Osteocyte (in vitro differentiated cells): ENCODE measurements at regions not wholly inside any gene's neighbourhood (a gene's known extent, or its start where the extent isn't known, plus 50 kb on each side); places are given as distances from the start of the nearest gene placed in this dataset.

Source experiments
- DNase-seq: peaks from one replicate; pipeline ENCODE4 v3.0.0; 2021; ENCODE audit warnings: mixed read lengths; ENCODE audit not compliant: unreplicated experiment; ENCODE audit errors: extremely low spot score
- H3K27ac Mint-ChIP-seq: one replicate; pipeline ENCODE4 v1.8.0; 2021; ENCODE audit warnings: mild to moderate bottlenecking, mixed read lengths; ENCODE audit not compliant: unreplicated experiment
- H3K27me3 Mint-ChIP-seq: one replicate; pipeline ENCODE4 v1.8.0; 2021; ENCODE audit warnings: mixed read lengths; ENCODE audit not compliant: unreplicated experiment
- H3K36me3 Mint-ChIP-seq: one replicate; pipeline ENCODE4 v1.8.0; 2021; ENCODE audit warnings: mixed read lengths; ENCODE audit not compliant: unreplicated experiment
- H3K4me1 Mint-ChIP-seq: one replicate; pipeline ENCODE4 v1.8.0; 2021; ENCODE audit warnings: mixed read lengths; ENCODE audit not compliant: unreplicated experiment
- H3K4me3 Mint-ChIP-seq: one replicate; pipeline ENCODE4 v1.8.0; 2021; ENCODE audit warnings: mild to moderate bottlenecking, moderate library complexity, mixed read lengths; ENCODE audit not compliant: unreplicated experiment
- H3K9me3 Mint-ChIP-seq: one replicate; pipeline ENCODE4 v1.8.0; 2021; ENCODE audit warnings: mixed read lengths; ENCODE audit not compliant: unreplicated experiment
- CTCF ChIP-seq: fragments of 200-600 bp; sonication (generic); IDR thresholded peaks from 2 replicates; pipeline ENCODE4 v1.5.0; 2021; ENCODE audit warnings: antibody characterized with exemption, mild to moderate bottlenecking, moderate library complexity

- Mint-ChIP-seq H3K27ac (no peak overlapping the region), H3K9me3 (no peaks in the 10 kb centered on the region), H3K4me1 (no peaks in the 10 kb centered on the region), H3K4me3 (no peak overlapping the region), H3K36me3 (no peaks in the 10 kb centered on the region), H3K27me3 (no peaks in the 10 kb centered on the region)
- no peak for TF ChIP-seq CTCF
- no peak for DNase-seq
Measured at GRCh38 chr13:88739195-88739594, 1068.0 kb downstream of the SLITRK5 start.

GRCh38 chr13:88744289-88744688 is 1073.1 kb downstream of the SLITRK5 start:
- DNase-seq = no peak
- H3K4me3 Mint-ChIP-seq = no peak overlapping the region
- no peaks in the 10 kb centered on the region for H3K36me3 Mint-ChIP-seq
- H3K27ac Mint-ChIP-seq = no peak overlapping the region
- no peak for TF ChIP-seq CTCF
- no peaks in the 10 kb centered on the region for H3K9me3 Mint-ChIP-seq
- H3K27me3 Mint-ChIP-seq = no peaks in the 10 kb centered on the region
- H3K4me1 Mint-ChIP-seq = no peaks in the 10 kb centered on the region

GRCh38 chr13:88745011-88745410 is 1073.8 kb downstream of the SLITRK5 start:
- no peaks in the 10 kb centered on the region for H3K4me1 Mint-ChIP-seq
- no peaks in the 10 kb centered on the region for H3K27me3 Mint-ChIP-seq
- H3K9me3 Mint-ChIP-seq = no peaks in the 10 kb centered on the region
- no peak overlapping the region for H3K27ac Mint-ChIP-seq
- H3K4me3 Mint-ChIP-seq = no peak overlapping the region
- DNase-seq = no peak
- no peaks in the 10 kb centered on the region for H3K36me3 Mint-ChIP-seq
- no peak for TF ChIP-seq CTCF

GRCh38 chr13:88752041-88752440 is 1080.9 kb downstream of the SLITRK5 start:
- Mint-ChIP-seq H3K36me3 (no peaks in the 10 kb centered on the region), H3K4me3 (no peak overlapping the region), H3K27me3 (no peaks in the 10 kb centered on the region), H3K9me3 (no peaks in the 10 kb centered on the region), H3K4me1 (no peaks in the 10 kb centered on the region), H3K27ac (no peak overlapping the region)
- TF ChIP-seq CTCF = no peak
- DNase-seq = no peak

- no peak for TF ChIP-seq CTCF
- peaks cover 2% of the 10 kb centered on the region for H3K27me3 Mint-ChIP-seq
- DNase-seq = no peak
- no peaks in the 10 kb centered on the region for H3K36me3 Mint-ChIP-seq
- no peak overlapping the region for H3K4me3 Mint-ChIP-seq
- H3K4me1 Mint-ChIP-seq = no peaks in the 10 kb centered on the region
- H3K27ac Mint-ChIP-seq = no peak overlapping the region
- no peaks in the 10 kb centered on the region for H3K9me3 Mint-ChIP-seq
Measured at GRCh38 chr13:88754141-88754540, 1083.0 kb downstream of the SLITRK5 start.
